GM12872 (cell line): ENCODE measurements at regions not wholly inside any gene's neighbourhood (a gene's known extent, or its start where the extent isn't known, plus 50 kb on each side); places are given as distances from the start of the nearest gene placed in this dataset.

Experiments used
- CTCF ChIP-seq: IDR thresholded peaks from 3 replicates; pipeline ENCODE4 v1.5.1; 2011; ENCODE audit warnings: low read depth, mild to moderate bottlenecking, low read length, moderate library complexity; ENCODE audit not compliant: insufficient read depth

GRCh38 chr4:123017636-123018395 lies 95.4 kb upstream of the NUDT6 start:
- TF ChIP-seq CTCF: no peak

GRCh38 chr4:123018396-123018775 lies 96.0 kb upstream of the NUDT6 start:
- TF ChIP-seq CTCF: no peak

GRCh38 chr4:123020285-123020684 lies 97.9 kb upstream of the NUDT6 start:
- no peak for TF ChIP-seq CTCF

- TF ChIP-seq CTCF: no peak
Measured at GRCh38 chr4:123023647-123024046, 101.2 kb upstream of the NUDT6 start.

- TF ChIP-seq CTCF: no peak
Measured at GRCh38 chr4:123024710-123025109, 102.3 kb upstream of the NUDT6 start.

- no peak for TF ChIP-seq CTCF
Measured at GRCh38 chr4:123025398-123025797, 103.0 kb upstream of the NUDT6 start.

- no peak for TF ChIP-seq CTCF
Measured at GRCh38 chr4:123031664-123032063, 109.3 kb upstream of the NUDT6 start.

GRCh38 chr4:123034023-123034422 lies 111.6 kb upstream of the NUDT6 start:
- no peak for TF ChIP-seq CTCF
